ENCODE measurements at regions not wholly inside any gene's neighbourhood (a gene's known extent, or its start where the extent isn't known, plus 50 kb on each side); places are given as distances from the start of the nearest gene placed in this dataset.

DNA sequence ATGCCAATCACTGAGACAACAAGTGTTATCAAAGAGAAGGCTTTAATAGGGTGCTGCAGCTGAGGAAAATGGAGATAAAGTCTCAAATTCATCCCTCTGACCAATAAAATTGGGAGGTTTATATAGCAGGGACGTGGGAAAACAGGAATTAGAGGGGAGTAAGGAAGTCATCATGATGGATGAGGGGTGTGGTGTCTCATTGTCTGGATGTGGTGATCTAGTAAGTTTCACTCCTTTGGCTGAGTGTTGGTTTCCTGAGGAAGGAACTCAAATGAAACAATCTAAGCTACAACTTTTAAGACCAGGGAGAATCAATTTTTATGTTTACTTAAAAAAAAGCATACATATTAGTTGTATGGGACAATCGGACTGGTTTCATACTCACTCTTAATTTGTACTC lies 491.0 kb upstream of the KIRREL3 start (continued):
- TF ChIP-seq, protein P1, sequence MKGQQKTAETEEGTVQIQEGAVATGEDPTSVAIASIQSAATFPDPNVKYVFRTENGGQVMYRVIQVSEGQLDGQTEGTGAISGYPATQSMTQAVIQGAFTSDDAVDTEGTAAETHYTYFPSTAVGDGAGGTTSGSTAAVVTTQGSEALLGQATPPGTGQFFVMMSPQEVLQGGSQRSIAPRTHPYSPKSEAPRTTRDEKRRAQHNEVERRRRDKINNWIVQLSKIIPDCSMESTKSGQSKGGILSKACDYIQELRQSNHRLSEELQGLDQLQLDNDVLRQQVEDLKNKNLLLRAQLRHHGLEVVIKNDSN (CRISPR knock-in tag; IDR thresholded peaks at IDR 0.05) = no peak

- Mint-ChIP-seq H3K4me1 (no peaks in the 10 kb centered on the region), H3K27me3 (ENCODE audit: low read depth) (no peaks in the 10 kb centered on the region; the same call in 1 of the 2 replicates), H3K36me3 (peaks cover 16% of the 10 kb centered on the region), H3K27ac (no peak overlapping the region), H3K4me3 (no peak overlapping the region), H3K9me3 (peaks cover 25% of the 10 kb centered on the region)
- TF ChIP-seq ATF2 (CRISPR knock-in tag; IDR thresholded peaks at IDR 0.05; ENCODE audit: borderline replicate concordance, low read depth) (no peak), MXD4 (CRISPR knock-in tag; IDR thresholded peaks at IDR 0.05; ENCODE audit: borderline replicate concordance) (no peak), CTCF (IDR thresholded peaks at IDR 0.05) (no peak), ZNF317 (CRISPR knock-in tag; IDR thresholded peaks at IDR 0.05; ENCODE audit: borderline replicate concordance, low read depth) (no peak), ZBTB43 (CRISPR knock-in tag; IDR thresholded peaks at IDR 0.05) (no peak), FOXP1 (CRISPR knock-in tag; IDR thresholded peaks at IDR 0.05; ENCODE audit: borderline replicate concordance) (no peak), MYBL2 (CRISPR knock-in tag; IDR thresholded peaks at IDR 0.05) (no peak), OVOL2 (CRISPR knock-in tag; IDR thresholded peaks at IDR 0.05; ENCODE audit: borderline replicate concordance) (no peak), HMGA2 (CRISPR knock-in tag; IDR thresholded peaks at IDR 0.05) (no peak)
- TF ChIP-seq, protein P2, sequence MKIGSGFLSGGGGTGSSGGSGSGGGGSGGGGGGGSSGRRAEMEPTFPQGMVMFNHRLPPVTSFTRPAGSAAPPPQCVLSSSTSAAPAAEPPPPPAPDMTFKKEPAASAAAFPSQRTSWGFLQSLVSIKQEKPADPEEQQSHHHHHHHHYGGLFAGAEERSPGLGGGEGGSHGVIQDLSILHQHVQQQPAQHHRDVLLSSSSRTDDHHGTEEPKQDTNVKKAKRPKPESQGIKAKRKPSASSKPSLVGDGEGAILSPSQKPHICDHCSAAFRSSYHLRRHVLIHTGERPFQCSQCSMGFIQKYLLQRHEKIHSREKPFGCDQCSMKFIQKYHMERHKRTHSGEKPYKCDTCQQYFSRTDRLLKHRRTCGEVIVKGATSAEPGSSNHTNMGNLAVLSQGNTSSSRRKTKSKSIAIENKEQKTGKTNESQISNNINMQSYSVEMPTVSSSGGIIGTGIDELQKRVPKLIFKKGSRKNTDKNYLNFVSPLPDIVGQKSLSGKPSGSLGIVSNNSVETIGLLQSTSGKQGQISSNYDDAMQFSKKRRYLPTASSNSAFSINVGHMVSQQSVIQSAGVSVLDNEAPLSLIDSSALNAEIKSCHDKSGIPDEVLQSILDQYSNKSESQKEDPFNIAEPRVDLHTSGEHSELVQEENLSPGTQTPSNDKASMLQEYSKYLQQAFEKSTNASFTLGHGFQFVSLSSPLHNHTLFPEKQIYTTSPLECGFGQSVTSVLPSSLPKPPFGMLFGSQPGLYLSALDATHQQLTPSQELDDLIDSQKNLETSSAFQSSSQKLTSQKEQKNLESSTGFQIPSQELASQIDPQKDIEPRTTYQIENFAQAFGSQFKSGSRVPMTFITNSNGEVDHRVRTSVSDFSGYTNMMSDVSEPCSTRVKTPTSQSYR (CRISPR knock-in tag; IDR thresholded peaks at IDR 0.05) = no peak
- TF ChIP-seq, protein P3, sequence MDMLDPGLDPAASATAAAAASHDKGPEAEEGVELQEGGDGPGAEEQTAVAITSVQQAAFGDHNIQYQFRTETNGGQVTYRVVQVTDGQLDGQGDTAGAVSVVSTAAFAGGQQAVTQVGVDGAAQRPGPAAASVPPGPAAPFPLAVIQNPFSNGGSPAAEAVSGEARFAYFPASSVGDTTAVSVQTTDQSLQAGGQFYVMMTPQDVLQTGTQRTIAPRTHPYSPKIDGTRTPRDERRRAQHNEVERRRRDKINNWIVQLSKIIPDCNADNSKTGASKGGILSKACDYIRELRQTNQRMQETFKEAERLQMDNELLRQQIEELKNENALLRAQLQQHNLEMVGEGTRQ (CRISPR knock-in tag; IDR thresholded peaks at IDR 0.05) = no peak
- CTCF ChIA-PET = no interaction called here
- DNase-seq (ENCODE audit: low spot score) = no peak
- POLR2A ChIA-PET = no interaction called here
- ATAC-seq = no peak
Measured at GRCh38 chr11:127490896-127491295, 490.3 kb upstream of the KIRREL3 start.

DNA sequence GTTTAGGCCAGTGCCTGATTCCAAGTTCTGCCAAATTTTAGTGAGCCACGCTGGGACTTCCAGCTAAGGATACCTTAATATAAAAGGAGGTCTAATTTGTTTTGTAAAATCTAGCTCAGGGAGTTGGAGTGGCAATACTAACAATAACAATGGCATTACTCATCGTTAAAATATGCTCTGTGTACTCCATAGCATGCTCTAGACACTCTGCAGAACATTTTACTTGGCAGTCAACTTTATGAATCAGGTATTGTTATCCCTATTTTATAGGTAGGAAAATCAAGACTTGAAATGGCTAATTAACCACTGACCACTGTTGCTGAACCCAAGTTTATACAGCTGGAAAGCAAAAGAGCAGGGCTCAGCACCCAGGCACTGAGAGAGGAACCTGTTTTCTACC lies 485.0 kb upstream of the KIRREL3 start:
- no peak for ATAC-seq
- no peaks in the 10 kb centered on the region for H3K4me1 Mint-ChIP-seq
- no peak overlapping the region for H3K27ac Mint-ChIP-seq
- TF ChIP-seq SMAD4 (CRISPR knock-in tag; IDR thresholded peaks at IDR 0.05) = no peak
- TF ChIP-seq, protein P4, sequence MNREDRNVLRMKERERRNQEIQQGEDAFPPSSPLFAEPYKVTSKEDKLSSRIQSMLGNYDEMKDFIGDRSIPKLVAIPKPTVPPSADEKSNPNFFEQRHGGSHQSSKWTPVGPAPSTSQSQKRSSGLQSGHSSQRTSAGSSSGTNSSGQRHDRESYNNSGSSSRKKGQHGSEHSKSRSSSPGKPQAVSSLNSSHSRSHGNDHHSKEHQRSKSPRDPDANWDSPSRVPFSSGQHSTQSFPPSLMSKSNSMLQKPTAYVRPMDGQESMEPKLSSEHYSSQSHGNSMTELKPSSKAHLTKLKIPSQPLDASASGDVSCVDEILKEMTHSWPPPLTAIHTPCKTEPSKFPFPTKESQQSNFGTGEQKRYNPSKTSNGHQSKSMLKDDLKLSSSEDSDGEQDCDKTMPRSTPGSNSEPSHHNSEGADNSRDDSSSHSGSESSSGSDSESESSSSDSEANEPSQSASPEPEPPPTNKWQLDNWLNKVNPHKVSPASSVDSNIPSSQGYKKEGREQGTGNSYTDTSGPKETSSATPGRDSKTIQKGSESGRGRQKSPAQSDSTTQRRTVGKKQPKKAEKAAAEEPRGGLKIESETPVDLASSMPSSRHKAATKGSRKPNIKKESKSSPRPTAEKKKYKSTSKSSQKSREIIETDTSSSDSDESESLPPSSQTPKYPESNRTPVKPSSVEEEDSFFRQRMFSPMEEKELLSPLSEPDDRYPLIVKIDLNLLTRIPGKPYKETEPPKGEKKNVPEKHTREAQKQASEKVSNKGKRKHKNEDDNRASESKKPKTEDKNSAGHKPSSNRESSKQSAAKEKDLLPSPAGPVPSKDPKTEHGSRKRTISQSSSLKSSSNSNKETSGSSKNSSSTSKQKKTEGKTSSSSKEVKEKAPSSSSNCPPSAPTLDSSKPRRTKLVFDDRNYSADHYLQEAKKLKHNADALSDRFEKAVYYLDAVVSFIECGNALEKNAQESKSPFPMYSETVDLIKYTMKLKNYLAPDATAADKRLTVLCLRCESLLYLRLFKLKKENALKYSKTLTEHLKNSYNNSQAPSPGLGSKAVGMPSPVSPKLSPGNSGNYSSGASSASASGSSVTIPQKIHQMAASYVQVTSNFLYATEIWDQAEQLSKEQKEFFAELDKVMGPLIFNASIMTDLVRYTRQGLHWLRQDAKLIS (CRISPR knock-in tag; IDR thresholded peaks at IDR 0.05; ENCODE audit: borderline replicate concordance) = no peak
- no peak for TF ChIP-seq NR1H2 (CRISPR knock-in tag; IDR thresholded peaks at IDR 0.05)
- TF ChIP-seq EMX1 (CRISPR knock-in tag; IDR thresholded peaks at IDR 0.05) = no peak
- TF ChIP-seq ZNF121 (CRISPR knock-in tag; IDR thresholded peaks at IDR 0.05) = no peak
- TF ChIP-seq, protein P5, sequence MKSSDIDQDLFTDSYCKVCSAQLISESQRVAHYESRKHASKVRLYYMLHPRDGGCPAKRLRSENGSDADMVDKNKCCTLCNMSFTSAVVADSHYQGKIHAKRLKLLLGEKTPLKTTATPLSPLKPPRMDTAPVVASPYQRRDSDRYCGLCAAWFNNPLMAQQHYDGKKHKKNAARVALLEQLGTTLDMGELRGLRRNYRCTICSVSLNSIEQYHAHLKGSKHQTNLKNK (CRISPR knock-in tag; IDR thresholded peaks at IDR 0.05) = no peak
- TF ChIP-seq GTF2I (CRISPR knock-in tag; conservative IDR thresholded peaks at IDR 0.05) = no peak
- no peak for TF ChIP-seq FOXP1 (CRISPR knock-in tag; IDR thresholded peaks at IDR 0.05; ENCODE audit: borderline replicate concordance)
- TF ChIP-seq CREM (CRISPR knock-in tag; IDR thresholded peaks at IDR 0.05) = no peak
- no peak for TF ChIP-seq ETV6 (CRISPR knock-in tag; IDR thresholded peaks at IDR 0.05)

More for the DNA sequence above, 485.0 kb upstream of the KIRREL3 start:
- CTCF ChIA-PET = interaction anchor here (1.6 kb wide), 1 partner anchor 8 kb away, joined by 5 read pairs; no protein-coding TSS in a partner anchor
- no peak overlapping the region for H3K4me3 Mint-ChIP-seq
- H3K9me3 Mint-ChIP-seq = peaks cover 7% of the 10 kb centered on the region
- POLR2A ChIA-PET = no interaction called here
- no peaks in the 10 kb centered on the region for H3K27me3 Mint-ChIP-seq (ENCODE audit: low read depth)
- peaks cover 5% of the 10 kb centered on the region for H3K36me3 Mint-ChIP-seq
- no peak for DNase-seq (ENCODE audit: low spot score)

Measured in WTC11 (cell line).